Thoracic aorta (tissue), 2 donors: ENCODE measurements at regions not wholly inside any gene's neighbourhood (a gene's known extent, or its start where the extent isn't known, plus 50 kb on each side); places are given as distances from the start of the nearest gene placed in this dataset.

ENCODE experiments used
- ATAC-seq: fragments of 150-250 bp; one replicate; pipeline ENCODE4 v1.8.0; 2017; ENCODE audit warnings: low read depth; ENCODE audit not compliant: insufficient number of reproducible peaks, low FRiP score
- DNase-seq: peaks from one replicate; pipeline ENCODE4 v3.0.0-alpha.2; 2020; ENCODE audit warnings: low spot score
- H3K27ac ChIP-seq, 2 donors: fragments of 200-600 bp; sonication (generic); 1 replicate in 1 of 2; 2 replicates in 1 of 2; pipeline ENCODE4 v1.5.1; 2016; ENCODE audit warnings: mild to moderate bottlenecking in 2 of 2, moderate library complexity in 2 of 2
- H3K27me3 ChIP-seq: fragments of 200-600 bp; sonication (generic); replicated peaks from 2 replicates; pipeline ENCODE4 v1.6.0; 2016; ENCODE audit warnings: mild to moderate bottlenecking; ENCODE audit not compliant: insufficient read depth
- H3K36me3 ChIP-seq: fragments of 200-600 bp; sonication (generic); one replicate; pipeline ENCODE4 v1.5.1; 2016
- H3K4me1 ChIP-seq, 2 donors: fragments of 200-600 bp; sonication (generic); 1 replicate in 1 of 2; 2 replicates in 1 of 2; pipeline versions ENCODE4 v1.5.1 to v1.6.0; 2016; ENCODE audit warnings: low read depth in 2 of 2, mild to moderate bottlenecking in 1 of 2; ENCODE audit not compliant: control insufficient read depth in 1 of 2
- H3K4me3 ChIP-seq: fragments of 200-600 bp; sonication (generic); 2 replicates; pipeline ENCODE4 v1.5.1; 2016; ENCODE audit warnings: mild to moderate bottlenecking
- H3K9me3 ChIP-seq: fragments of 200-600 bp; sonication (generic); 2 replicates; pipeline ENCODE4 v1.5.1; 2016
- CTCF ChIP-seq: fragments of 200-600 bp; sonication (generic); IDR thresholded peaks from one replicate; pipeline ENCODE4 v1.5.1; 2019; ENCODE audit warnings: antibody characterized with exemption

GRCh38 chr10:21205328-21205727 lies 308.2 kb upstream of the NEBL start:
- Histone ChIP-seq H3K27ac (no peak overlapping the region), H3K4me1 (no peaks in the 10 kb centered on the region), H3K4me3 (no peak overlapping the region), H3K27me3 (no peaks in the 10 kb centered on the region), H3K9me3 (no peaks in the 10 kb centered on the region), H3K36me3 (no peaks in the 10 kb centered on the region)
- no peak for DNase-seq
- ATAC-seq = no peak
- no peak for TF ChIP-seq CTCF

DNA sequence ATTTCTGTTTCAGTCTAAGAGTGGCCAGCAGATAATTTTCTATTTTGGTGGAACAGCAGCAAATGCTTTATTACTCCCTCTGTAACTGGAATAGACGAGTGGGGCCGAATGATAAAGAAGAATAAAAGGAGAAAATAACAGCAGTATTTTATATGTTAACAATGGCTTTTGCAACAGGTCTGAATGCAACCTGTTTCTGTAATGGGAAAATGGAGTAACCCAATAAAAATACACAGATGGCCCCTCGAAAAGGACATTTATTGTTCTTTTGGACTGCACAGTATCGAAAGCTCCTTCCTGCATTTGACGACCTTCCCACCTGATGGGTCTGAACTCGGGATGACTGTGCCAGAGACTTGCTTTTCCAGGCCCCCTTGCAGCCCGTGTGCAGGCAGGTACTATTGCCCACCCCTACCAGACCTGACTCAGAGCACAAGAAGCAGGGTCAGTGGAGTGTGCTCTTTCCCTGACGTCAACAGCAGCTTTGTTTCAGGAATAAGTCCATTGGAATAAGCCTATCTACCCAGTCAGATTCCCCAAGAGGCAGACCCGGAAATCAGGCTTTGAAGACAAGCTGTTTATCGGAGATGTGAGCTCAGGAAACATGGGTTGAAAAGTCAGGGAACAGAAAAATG lies 306.5 kb upstream of the NEBL start:
- H3K27me3 ChIP-seq = no peaks in the 10 kb centered on the region
- TF ChIP-seq CTCF = no peak
- no peaks in the 10 kb centered on the region for H3K36me3 ChIP-seq
- DNase-seq = no peak
- H3K9me3 ChIP-seq = no peaks in the 10 kb centered on the region
- no peaks in the 10 kb centered on the region for H3K4me1 ChIP-seq
- no peak overlapping the region for H3K4me3 ChIP-seq
- no peak overlapping the region for H3K27ac ChIP-seq
- ATAC-seq = no peak

- no peaks in the 10 kb centered on the region for H3K4me1 ChIP-seq
- peaks cover 7% of the 10 kb centered on the region for H3K9me3 ChIP-seq
- no peak overlapping the region for H3K27ac ChIP-seq
- no peak for TF ChIP-seq CTCF
- no peak for DNase-seq
- no peaks in the 10 kb centered on the region for H3K27me3 ChIP-seq
- ATAC-seq = no peak
- no peaks in the 10 kb centered on the region for H3K36me3 ChIP-seq
- H3K4me3 ChIP-seq = no peak overlapping the region
Observed at GRCh38 chr10:21202776-21203462, 305.8 kb upstream of the NEBL start.

DNA sequence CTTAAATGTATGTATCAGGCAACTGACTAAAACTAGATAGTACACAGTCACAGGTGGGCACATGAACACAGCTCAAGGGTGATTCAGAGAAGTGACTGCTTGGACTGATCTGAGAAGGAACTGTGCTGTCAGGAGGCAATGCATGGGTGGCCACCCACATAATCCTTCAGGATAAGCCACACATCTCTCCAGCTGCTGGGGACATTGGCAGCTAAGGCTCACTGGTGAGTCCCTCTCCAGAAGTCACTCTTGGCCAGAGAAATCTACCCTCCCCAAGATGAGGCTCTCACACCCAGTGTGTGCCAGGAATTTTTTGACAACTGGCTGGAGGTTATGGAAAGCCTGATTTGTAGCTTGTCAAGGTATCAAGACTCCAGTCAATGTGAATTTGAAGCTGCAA lies 302.4 kb upstream of the NEBL start:
- DNase-seq (no peak), ATAC-seq (no peak)
- Histone ChIP-seq H3K9me3 (peaks cover 9% of the 10 kb centered on the region), H3K36me3 (no peaks in the 10 kb centered on the region), H3K27me3 (no peaks in the 10 kb centered on the region), H3K4me3 (no peak overlapping the region), H3K27ac (no peak overlapping the region), H3K4me1 (no peaks in the 10 kb centered on the region)
- TF ChIP-seq CTCF = no peak

GRCh38 chr10:21197838-21198237 lies 300.7 kb upstream of the NEBL start:
- no peaks in the 10 kb centered on the region for H3K36me3 ChIP-seq
- no peak overlapping the region for H3K4me3 ChIP-seq
- peaks cover 9% of the 10 kb centered on the region for H3K9me3 ChIP-seq
- H3K27me3 ChIP-seq = no peaks in the 10 kb centered on the region
- no peak for TF ChIP-seq CTCF
- ATAC-seq (no peak), DNase-seq (no peak)
- H3K27ac ChIP-seq = no peak overlapping the region
- no peaks in the 10 kb centered on the region for H3K4me1 ChIP-seq
